Natural killer cell treated with Interleukin-12 subunit alpha and Interleukin-12 subunit beta and Interleukin-15 and Interleukin-18, amount 100 ng/mL, for 72 hours (primary cell): ENCODE measurements at regions not wholly inside any gene's neighbourhood (a gene's known extent, or its start where the extent isn't known, plus 50 kb on each side); places are given as distances from the start of the nearest gene placed in this dataset.

Experiments used
- ATAC-seq, 2 donors: fragments of 150-1000 bp; cut with Tn5 transposase in 1 of 2; sonication (Bioruptor Pico), chemical (Tn5 transposase) in 1 of 2; 2 replicates each; pipeline ENCODE4 v1.10.0; 2021
- DNase-seq: peaks from one replicate; pipeline ENCODE4 v3.0.0; 2022; ENCODE audit warnings: low spot score
- H3K27ac Mint-ChIP-seq, 2 donors: 1 replicate in 1 of 2; 2 replicates in 1 of 2; pipeline ENCODE4 v1.8.0; 2022; ENCODE audit warnings: mixed read lengths in 2 of 2, mild to moderate bottlenecking in 1 of 2, moderate library complexity in 1 of 2
- H3K27me3 Mint-ChIP-seq, 2 donors: 1 replicate in 1 of 2; 2 replicates in 1 of 2; pipeline ENCODE4 v1.8.0; 2022; ENCODE audit warnings: mixed read lengths in 2 of 2
- H3K36me3 Mint-ChIP-seq: one replicate; pipeline ENCODE4 v1.8.0; 2022; ENCODE audit warnings: mixed read lengths
- H3K4me1 Mint-ChIP-seq, 2 donors: 1 replicate in 1 of 2; 2 replicates in 1 of 2; pipeline ENCODE4 v1.8.0; 2022; ENCODE audit warnings: low read depth in 2 of 2, mixed read lengths in 2 of 2, mild to moderate bottlenecking in 1 of 2
- H3K4me3 Mint-ChIP-seq: one replicate; pipeline ENCODE4 v1.8.0; 2022; ENCODE audit warnings: mixed read lengths
- H3K9me3 Mint-ChIP-seq: 2 replicates; pipeline ENCODE4 v1.8.0; 2022; ENCODE audit warnings: mixed read lengths

DNA sequence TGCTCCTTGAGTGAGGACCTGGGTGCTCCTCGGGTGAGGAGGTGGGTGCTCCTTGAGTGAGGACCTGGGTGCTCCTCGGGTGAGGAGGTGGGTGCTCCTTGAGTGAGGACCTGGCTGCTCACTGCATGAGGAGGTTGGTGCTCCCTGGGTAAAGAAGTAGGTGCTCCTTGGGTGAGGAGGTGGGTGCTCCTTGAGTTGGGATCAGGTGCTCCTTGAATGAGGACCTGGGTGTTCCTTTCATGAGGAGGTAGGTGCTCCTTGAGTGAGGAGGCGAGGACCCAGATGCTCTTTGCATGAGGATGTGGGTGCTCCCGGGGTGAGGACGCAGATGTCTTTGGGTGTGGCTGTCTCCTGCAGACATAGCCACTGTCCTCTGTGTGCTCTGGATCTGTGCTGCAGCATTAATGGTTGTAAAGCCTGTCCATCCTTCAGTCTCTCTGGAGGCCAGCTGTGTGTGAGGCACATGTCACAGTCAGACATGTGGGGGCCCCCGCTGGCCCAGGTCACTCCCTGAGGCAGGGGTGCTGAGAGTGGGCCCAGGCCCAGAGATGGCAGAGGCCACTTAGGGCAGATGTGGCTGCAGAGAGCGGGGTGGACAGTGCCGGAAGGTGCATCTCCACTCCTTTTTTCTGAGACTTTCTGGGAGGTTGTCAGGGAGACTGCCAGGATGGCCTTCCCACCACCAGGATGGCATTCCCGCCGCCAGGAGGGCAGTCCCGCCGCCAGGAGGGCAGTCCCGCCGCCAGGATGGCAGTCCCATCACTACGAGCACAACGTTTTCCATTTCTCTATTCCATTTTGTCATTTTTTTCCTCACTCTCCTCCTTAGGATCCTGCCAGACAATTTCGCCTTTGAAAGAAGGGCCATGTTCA is 101.8 kb downstream of the HMX1 start:
- ATAC-seq (no peak), DNase-seq (peak; percentile 25)
- Mint-ChIP-seq H3K9me3 (no peaks in the 10 kb centered on the region), H3K4me3 (no peak overlapping the region), H3K27me3 (no peaks in the 10 kb centered on the region), H3K36me3 (no peaks in the 10 kb centered on the region), H3K4me1 (no peaks in the 10 kb centered on the region), H3K27ac (no peak overlapping the region)

DNA sequence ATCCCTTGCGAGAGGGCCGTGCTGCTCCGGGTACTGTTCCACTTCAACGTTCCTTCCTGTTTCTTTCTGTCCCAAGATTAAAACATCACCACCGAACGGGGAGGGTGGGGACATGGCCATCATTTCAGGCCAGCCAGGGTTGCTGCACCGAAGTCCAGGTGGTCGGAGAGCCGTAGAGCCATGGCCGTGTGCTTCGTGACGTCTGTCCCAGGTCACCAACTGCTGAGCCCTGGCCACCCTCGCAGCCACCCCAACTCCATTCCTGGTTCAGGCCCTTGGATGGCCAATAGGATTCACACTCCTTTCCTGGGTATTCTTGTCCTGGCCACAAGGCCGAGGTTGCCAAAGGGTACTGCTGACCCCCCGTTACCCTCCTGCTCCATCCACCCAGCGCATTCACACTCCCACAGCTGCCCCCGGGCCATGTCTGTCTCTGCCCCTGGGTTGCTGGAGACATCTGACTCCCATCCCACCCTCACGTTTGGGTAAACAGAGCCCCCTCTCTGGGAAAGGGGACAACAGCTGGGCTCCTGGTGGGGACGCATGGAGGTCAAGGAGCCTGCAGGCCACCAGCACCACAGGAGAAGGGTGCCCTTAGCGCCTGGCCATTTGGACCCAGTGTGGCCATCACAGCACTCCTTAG is 103.2 kb downstream of the HMX1 start:
- H3K4me3 Mint-ChIP-seq, result no peak overlapping the region
- no peaks in the 10 kb centered on the region for H3K27me3 Mint-ChIP-seq
- no peaks in the 10 kb centered on the region for H3K9me3 Mint-ChIP-seq

DNA sequence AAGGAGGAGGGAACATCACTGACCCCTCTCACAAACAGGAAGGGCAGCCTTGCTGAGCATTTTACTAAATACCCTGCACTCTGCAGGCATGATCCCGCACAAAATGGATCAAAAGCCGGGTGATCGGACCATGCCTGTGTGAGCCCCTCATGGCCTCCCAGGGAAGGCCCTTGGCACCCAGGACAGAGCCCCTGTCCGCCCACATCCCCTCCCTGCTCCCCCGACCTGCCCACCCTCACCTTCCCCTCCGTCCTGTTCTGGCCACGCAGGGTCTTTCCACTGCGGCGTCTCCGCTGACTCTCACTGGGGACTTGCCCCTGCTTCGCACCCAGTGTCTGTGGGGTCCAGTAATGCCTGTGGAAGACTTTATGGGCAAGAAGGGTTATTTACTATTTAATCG is 105.0 kb downstream of the HMX1 start:
- Mint-ChIP-seq H3K36me3 (no peaks in the 10 kb centered on the region), H3K4me1 (no peaks in the 10 kb centered on the region), H3K27ac (no peak overlapping the region), H3K27me3 (no peaks in the 10 kb centered on the region), H3K9me3 (no peaks in the 10 kb centered on the region), H3K4me3 (no peak overlapping the region)
- ATAC-seq (no peak), DNase-seq (peak; percentile 48)

More for the DNA sequence above, 103.2 kb downstream of the HMX1 start:
- Mint-ChIP-seq H3K4me1 (no peaks in the 10 kb centered on the region), H3K36me3 (no peaks in the 10 kb centered on the region), H3K27ac (no peak overlapping the region)
- DNase-seq, result peak; percentile 60
- ATAC-seq, result no peak

DNA sequence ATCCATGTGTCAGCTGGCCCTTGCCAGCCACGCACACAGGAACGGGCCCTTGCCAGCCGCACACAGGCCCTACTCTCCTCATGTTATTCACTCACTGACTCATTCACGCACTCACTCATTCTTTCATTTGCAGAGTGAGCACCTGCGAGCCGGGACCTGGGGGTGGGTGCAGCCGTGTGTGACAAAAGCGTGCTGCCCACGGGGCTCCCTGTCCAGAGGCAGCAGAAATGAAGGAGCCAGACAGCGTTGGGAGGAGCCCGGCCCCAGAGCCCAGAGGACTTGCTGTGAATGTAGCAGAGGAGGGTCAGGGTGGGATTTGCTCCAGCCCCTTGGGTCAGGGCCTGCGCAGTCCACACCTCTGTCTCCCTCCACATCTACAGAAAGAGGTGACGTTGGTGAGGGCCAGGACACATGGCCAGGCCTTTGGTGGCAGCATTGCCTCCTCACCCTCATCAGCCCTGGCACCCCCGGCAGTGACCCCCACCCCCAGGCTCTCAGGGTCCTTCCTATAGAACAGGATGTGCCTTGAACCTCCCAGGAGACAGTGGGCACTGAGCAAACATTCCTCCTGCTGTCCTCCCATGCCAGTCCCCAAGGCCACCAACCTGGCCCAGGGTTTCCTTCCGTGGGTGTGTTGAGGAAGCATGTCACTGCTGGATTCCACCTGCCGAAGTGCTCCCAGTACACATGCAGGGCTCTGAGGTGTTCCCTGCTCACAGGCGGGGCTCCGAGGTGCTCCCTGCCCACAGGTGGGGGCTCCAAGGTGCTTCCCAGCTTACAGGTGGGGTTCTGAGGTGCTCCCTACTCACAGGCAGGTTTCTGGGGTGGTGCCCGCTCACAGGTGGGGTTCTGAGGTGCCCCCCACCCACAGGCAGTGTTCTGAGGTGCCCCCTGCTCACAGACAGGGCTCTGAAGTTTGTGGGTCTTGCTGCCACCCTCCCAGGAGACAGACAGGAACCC is 105.7 kb downstream of the HMX1 start:
- H3K36me3 Mint-ChIP-seq, result no peaks in the 10 kb centered on the region
- H3K27ac Mint-ChIP-seq, result no peak overlapping the region

DNA sequence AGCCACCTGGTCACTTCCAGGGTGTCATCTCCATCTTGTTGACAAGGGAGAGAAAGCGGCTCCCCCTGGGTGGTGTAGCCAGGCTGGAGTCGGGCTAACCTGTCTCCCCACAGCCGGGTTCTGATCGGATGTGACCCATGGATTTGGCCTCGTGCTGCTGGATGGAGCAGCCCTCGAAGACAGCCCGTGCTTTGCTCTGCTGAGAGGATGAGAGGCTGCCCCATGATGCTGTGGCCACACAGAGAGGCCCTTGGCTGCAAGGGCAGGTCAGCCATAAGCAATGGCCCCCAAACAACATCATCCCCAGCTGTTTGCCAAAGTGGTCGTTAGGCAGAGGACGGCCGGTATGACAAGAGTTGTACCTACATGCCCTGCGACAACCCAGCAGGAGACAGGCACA is 106.6 kb downstream of the HMX1 start:
- DNase-seq, result peak; percentile 56
- Mint-ChIP-seq H3K9me3 (no peaks in the 10 kb centered on the region), H3K27ac (no peak overlapping the region), H3K4me3 (no peak overlapping the region), H3K36me3 (no peaks in the 10 kb centered on the region), H3K4me1 (no peaks in the 10 kb centered on the region), H3K27me3 (no peaks in the 10 kb centered on the region)
- no peak for ATAC-seq

More for the DNA sequence above, 105.7 kb downstream of the HMX1 start:
- Mint-ChIP-seq H3K4me1 (no peaks in the 10 kb centered on the region), H3K27me3 (no peaks in the 10 kb centered on the region), H3K9me3 (no peaks in the 10 kb centered on the region), H3K4me3 (no peak overlapping the region)
- DNase-seq (peak; percentile 40), ATAC-seq (no peak)

DNA sequence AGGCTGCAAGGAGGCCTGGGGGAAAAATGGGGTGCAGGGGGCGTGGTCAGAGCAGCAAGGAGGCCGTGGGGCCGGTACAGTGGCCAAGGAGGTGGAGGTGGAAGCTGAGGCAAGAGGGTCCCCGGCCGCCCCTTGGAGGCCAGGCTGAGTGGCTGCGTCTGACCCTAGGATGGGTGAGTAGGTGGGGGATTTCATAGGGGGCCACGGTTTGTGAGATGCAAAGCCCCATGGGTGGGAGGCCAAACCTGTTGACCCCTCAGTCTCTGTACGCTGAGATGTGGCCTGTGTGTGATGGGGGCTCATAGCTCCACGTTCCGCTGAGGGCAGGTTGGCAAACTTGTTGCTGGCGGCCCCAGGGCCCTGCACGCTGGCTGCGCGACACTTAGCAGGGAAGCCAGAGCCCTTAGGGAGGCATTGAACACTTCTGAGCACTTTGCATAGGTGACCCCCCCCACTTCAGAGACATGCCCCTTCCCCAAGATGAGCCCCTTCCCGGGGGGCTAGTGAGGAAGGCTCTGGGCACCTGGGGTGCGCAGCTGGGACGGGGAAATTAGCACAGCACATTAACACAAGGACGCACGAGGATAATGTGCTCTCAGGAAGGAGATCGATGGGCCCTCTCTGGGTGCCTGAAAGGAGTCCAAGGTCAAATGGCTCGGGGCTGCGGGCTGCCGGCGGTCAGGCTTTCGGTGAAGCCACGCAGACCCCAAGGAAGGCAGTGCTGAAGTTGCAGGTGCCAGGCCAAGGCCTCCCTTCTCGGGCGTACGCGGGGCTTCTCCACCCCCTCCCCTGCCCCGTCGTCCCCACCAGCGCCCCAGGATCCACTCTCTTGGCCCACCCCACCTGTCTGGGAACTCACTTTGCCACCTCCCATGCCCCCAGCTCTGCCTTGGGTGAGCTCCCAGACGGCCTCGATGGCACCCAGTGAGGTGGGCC is 107.4 kb downstream of the HMX1 start:
- Mint-ChIP-seq H3K9me3 (no peaks in the 10 kb centered on the region), H3K4me3 (no peak overlapping the region), H3K27ac (no peak overlapping the region), H3K27me3 (no peaks in the 10 kb centered on the region), H3K36me3 (no peaks in the 10 kb centered on the region), H3K4me1 (no peaks in the 10 kb centered on the region)
- no peak for ATAC-seq
- peak; percentile 56 for DNase-seq

DNA sequence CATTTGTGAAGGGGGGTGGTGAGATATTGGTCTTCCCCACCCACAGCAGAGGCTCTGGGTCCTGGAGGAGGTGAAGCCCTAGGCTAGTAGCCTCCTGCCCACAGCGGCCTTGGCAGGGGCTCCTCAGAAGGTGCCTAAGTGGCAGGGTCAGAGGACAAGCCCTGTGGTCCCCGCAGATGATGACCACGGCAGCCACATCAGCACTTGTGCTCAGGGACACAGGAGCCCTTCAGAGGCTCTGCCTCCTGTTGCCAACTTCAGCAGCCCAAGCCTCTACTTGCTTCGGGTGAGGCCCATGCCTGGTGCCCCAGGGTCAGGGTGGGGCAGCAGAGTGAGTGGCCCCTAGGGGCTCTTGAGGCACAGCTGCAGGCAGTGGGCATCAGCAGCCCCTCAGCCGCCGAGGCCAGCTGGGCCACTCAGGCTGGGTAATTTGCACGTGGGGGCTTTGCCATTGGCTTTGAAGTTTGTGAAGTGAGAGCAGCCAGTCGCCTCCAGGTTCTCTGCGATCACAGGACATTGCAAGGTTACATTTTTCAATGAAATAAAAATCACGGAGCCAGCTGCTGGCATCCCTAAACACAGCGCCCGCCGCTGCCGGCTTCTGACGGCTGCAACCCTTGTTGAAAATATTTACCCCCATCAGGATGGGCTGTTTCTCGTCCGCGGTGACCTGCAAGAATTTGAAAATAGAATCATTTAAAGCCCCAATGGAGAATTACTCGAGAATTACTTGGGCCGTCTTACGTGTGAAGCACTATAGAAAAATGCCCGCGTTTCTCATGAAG is 108.5 kb downstream of the HMX1 start:
- Mint-ChIP-seq H3K4me3 (no peak overlapping the region), H3K27ac (no peak overlapping the region), H3K4me1 (no peaks in the 10 kb centered on the region), H3K36me3 (no peaks in the 10 kb centered on the region), H3K27me3 (no peaks in the 10 kb centered on the region), H3K9me3 (no peaks in the 10 kb centered on the region)
- peak; percentile 41 for DNase-seq
- ATAC-seq, result no peak

DNA sequence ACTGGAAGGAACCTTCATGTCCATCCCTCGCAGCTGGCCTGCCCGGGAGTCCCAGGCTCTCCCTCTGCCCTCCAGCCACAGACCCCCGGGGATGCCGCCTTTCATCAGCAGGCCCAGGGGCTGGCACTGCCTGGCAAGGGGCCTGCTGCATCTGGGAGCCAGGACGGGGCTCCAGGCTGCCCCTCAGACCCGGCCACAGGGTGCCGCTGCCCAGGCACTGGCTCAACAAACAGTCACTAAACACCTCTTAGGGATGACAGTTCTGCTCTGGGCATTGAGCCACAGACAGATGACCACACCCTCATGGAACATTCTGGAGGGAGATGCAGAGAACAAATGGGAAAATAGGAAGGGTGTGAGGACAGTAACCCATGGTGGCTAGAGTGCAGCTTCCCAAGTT is 109.3 kb downstream of the HMX1 start:
- Mint-ChIP-seq H3K27me3 (no peaks in the 10 kb centered on the region), H3K36me3 (no peaks in the 10 kb centered on the region), H3K27ac (no peak overlapping the region), H3K4me3 (no peak overlapping the region), H3K9me3 (no peaks in the 10 kb centered on the region), H3K4me1 (no peaks in the 10 kb centered on the region)
- ATAC-seq, result no peak
- DNase-seq, result peak; percentile 49

DNA sequence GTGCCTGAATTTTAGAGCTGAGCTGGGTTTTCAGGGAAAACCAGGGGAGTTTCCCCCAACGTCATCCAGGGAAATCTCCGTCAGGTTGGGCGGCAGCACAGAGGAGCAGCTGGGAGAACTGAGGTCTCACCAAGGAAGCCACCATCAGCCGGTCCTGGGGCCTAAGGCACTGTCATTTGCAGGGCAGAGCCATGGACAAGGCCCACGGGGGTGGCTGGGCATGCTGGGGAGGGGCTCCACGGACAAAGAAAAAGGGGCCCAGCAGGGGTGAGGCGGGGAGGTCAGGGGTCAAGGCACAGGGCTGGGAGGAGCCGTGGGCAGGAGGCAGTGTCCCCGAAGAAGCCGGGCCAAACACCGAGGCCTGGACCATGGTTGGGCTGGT is 109.8 kb downstream of the HMX1 start:
- Mint-ChIP-seq H3K4me1 (no peaks in the 10 kb centered on the region), H3K27me3 (no peaks in the 10 kb centered on the region), H3K9me3 (no peaks in the 10 kb centered on the region), H3K27ac (no peak overlapping the region), H3K36me3 (no peaks in the 10 kb centered on the region), H3K4me3 (no peak overlapping the region)
- DNase-seq (peak; percentile 54), ATAC-seq (peak in 1 of 2 donors; percentile 24)

DNA sequence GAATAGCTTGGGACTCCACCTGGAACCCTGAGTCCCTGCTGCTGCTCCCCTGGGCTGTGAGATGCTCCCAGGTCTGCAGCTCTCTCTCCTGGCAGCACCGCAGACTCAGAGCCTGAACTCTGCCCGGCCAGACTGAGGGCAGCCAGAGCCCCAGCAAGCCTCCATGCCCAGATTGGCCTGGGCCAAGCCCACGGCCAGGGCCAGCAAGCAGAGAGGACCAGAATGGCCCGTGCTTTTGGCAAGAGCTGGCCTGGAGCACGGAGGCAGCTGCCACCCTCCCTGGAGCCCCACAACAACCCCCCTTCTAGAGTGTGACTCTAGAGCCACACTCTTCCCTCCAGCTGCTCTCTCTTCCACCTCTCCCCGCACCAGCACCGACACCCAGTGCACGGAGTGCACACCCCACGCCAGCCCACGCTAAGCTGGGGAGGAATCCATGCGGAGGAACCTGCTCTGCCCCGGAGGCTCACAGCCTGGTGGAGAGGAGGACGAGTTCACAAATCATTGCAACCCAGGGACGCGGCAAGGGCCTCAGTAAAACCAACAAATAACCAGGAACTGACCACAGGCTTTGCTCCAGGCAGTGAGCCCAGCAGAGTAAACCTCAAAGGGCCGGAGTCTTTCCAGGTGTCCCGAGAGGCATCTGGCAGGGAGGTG is 110.3 kb downstream of the HMX1 start:
- no peaks in the 10 kb centered on the region for H3K36me3 Mint-ChIP-seq
- H3K4me3 Mint-ChIP-seq, result no peak overlapping the region
- H3K4me1 Mint-ChIP-seq, result no peaks in the 10 kb centered on the region
- ATAC-seq (peak in 1 of 2 donors; percentile 43), DNase-seq (no peak)
- no peak overlapping the region for H3K27ac Mint-ChIP-seq
- no peaks in the 10 kb centered on the region for H3K9me3 Mint-ChIP-seq
- no peaks in the 10 kb centered on the region for H3K27me3 Mint-ChIP-seq

DNA sequence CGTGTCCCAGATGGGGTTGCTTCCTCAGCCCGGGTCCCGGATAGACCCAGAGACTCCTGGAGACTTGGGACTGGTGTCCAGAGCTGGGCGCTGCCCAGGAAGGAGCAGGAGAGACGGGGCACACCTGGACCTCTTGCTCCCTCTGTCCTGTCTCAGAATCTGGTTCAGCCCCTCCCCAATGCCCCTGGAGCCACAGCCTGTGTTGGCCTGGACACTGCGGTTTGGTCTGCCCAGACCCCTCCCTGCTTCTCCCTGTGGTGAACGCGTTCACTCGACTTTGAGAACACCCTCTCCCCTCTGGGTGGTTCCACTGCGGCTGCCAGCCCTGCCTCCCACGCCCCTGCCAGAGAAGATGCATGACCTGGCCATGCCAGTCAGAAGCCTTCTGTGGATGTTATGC is 111.1 kb downstream of the HMX1 start:
- peak; percentile 54 for DNase-seq
- Mint-ChIP-seq H3K27ac (no peak overlapping the region), H3K36me3 (no peaks in the 10 kb centered on the region), H3K9me3 (no peaks in the 10 kb centered on the region), H3K4me3 (no peak overlapping the region), H3K4me1 (no peaks in the 10 kb centered on the region), H3K27me3 (no peaks in the 10 kb centered on the region)
- peak; percentile 21 to 29 for ATAC-seq

DNA sequence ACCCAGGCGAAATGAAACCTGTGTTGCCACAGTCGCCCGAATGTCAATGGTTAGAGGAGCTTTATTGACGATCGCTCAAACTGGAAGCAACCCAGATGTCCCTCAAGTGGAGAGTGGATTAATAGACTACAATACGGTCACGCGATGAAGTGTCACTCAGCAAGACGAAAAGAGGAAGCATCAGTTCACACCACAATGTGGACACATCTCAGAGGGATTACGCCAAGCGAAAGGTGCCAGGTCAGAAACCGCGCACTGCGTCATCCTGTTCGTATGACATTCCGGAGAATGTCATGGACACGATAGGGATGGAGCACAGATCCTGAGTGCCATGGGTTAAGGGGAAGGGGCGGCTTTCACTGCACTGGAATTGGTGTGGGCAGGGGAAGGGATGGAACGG is 111.7 kb downstream of the HMX1 start:
- no peaks in the 10 kb centered on the region for H3K27me3 Mint-ChIP-seq
- H3K4me1 Mint-ChIP-seq, result no peaks in the 10 kb centered on the region
- H3K27ac Mint-ChIP-seq, result no peak overlapping the region
- no peak overlapping the region for H3K4me3 Mint-ChIP-seq
- H3K9me3 Mint-ChIP-seq, result no peaks in the 10 kb centered on the region
- no peaks in the 10 kb centered on the region for H3K36me3 Mint-ChIP-seq
- DNase-seq (peak; percentile 46), ATAC-seq (no peak)
